Fibroblast of lung (primary cell): ENCODE measurements at regions not wholly inside any gene's neighbourhood (a gene's known extent, or its start where the extent isn't known, plus 50 kb on each side); places are given as distances from the start of the nearest gene placed in this dataset.

Experiments used
- DNase-seq, 2 donors: peaks; one replicate each; pipeline versions ENCODE4 v3.0.0 to v3.0.0-alpha.2; 2010; ENCODE audit warnings: low read depth in 2 of 2
- H2AFZ ChIP-seq: 2 replicates; pipeline ENCODE4 v1.5.1; 2012; ENCODE audit warnings: low read length, control low read depth, inconsistent platforms
- H3K27ac ChIP-seq: 2 replicates; pipeline ENCODE4 v1.5.1; 2011; ENCODE audit warnings: low read length, control low read depth; ENCODE audit not compliant: insufficient read depth
- H3K27me3 ChIP-seq: 2 replicates; pipeline ENCODE4 v1.5.1; 2011; ENCODE audit warnings: mild to moderate bottlenecking, low read length; ENCODE audit not compliant: control insufficient read depth, insufficient read depth
- H3K36me3 ChIP-seq: 2 replicates; pipeline ENCODE4 v1.5.1; 2011; ENCODE audit warnings: low read length; ENCODE audit not compliant: control insufficient read depth, insufficient read depth
- H3K4me1 ChIP-seq: 2 replicates; pipeline ENCODE4 v1.5.1; 2011; ENCODE audit warnings: low read length; ENCODE audit not compliant: control insufficient read depth, insufficient read depth; ENCODE audit errors: extremely low read depth
- H3K4me2 ChIP-seq: 2 replicates; pipeline ENCODE4 v1.5.1; 2011; ENCODE audit warnings: low read length, control low read depth; ENCODE audit not compliant: insufficient read depth; ENCODE audit errors: extremely low read depth
- H3K4me3 ChIP-seq, 4 experiments: fragments of 200-600 bp in 1 of 4; sonication (generic) in 1 of 4; replicated peaks in 1 of 4; 2 replicates each; pipeline ENCODE4 v1.5.1; 2011 to 2016; ENCODE audit warnings: low read length in 4 of 4, low read depth in 3 of 4, mild to moderate bottlenecking in 3 of 4, control low read depth in 2 of 4, inconsistent platforms in 1 of 4, mixed read lengths in 1 of 4; ENCODE audit not compliant: insufficient read depth in 1 of 4; ENCODE audit errors: control extremely low read depth in 1 of 4
- H3K79me2 ChIP-seq: 2 replicates; pipeline ENCODE4 v1.5.1; 2012; ENCODE audit warnings: mild to moderate bottlenecking, low read length, inconsistent platforms; ENCODE audit not compliant: control insufficient read depth, insufficient read depth
- H3K9ac ChIP-seq: 2 replicates; pipeline ENCODE4 v1.5.1; 2011; ENCODE audit warnings: mild to moderate bottlenecking, low read length, control low read depth; ENCODE audit not compliant: insufficient read depth
- H3K9me3 ChIP-seq: 2 replicates; pipeline ENCODE4 v1.5.1; 2012; ENCODE audit warnings: low read depth, low read length; ENCODE audit not compliant: control insufficient read depth, insufficient read depth
- H4K20me1 ChIP-seq: 2 replicates; pipeline ENCODE4 v1.5.1; 2011; ENCODE audit warnings: low read length; ENCODE audit not compliant: control insufficient read depth, insufficient read depth; ENCODE audit errors: extremely low read depth
- EZH2 ChIP-seq: IDR thresholded peaks from 2 replicates; pipeline ENCODE4 v1.5.1; 2012; ENCODE audit warnings: low read length, control low read depth, mild to moderate bottlenecking; ENCODE audit errors: missing control alignments
- TF ChIP-seq, protein P1 (sequence below), 2 donors: IDR thresholded peaks in 1 of 2; conservative IDR thresholded peaks in 1 of 2; 1 replicate in 1 of 2; 2 replicates in 1 of 2; pipeline ENCODE4 v1.5.1; 2011 to 2012; ENCODE audit warnings: low read length in 2 of 2, control low read depth in 1 of 2, inconsistent platforms in 1 of 2, low read depth in 1 of 2, mild to moderate bottlenecking in 1 of 2

DNA sequence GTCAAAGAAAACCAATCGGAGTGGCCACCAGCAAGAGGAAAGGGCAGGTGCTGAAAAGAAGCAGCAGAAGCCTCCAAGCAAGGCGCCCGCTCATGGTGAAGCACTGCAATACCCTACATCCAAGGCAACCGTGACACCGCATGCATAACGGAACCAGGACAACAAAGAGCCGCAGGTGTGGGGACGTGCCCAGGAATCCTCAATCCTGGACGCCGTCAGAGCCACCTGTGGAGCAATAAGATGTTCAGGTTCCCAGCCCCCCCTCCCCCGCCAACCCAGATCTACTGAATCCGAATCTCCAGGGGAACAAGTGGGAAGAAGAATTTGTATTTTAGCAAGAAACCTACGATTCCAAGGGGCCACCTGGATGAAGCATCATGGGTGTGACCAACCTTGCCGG, 70.8 kb downstream of the SHANK2 start:
- Histone ChIP-seq H3K27ac (no peak overlapping the region), H3K79me2 (no peaks in the 10 kb centered on the region), H3K27me3 (no peaks in the 10 kb centered on the region), H3K4me2 (no peak overlapping the region), H2AFZ (no peak overlapping the region), H3K9ac (no peak overlapping the region), H4K20me1 (no peaks in the 10 kb centered on the region), H3K36me3 (no peaks in the 10 kb centered on the region), H3K9me3 (no peaks in the 10 kb centered on the region), H3K4me1 (no peaks in the 10 kb centered on the region), H3K4me3 (no peak overlapping the region)
- TF ChIP-seq, protein P1, sequence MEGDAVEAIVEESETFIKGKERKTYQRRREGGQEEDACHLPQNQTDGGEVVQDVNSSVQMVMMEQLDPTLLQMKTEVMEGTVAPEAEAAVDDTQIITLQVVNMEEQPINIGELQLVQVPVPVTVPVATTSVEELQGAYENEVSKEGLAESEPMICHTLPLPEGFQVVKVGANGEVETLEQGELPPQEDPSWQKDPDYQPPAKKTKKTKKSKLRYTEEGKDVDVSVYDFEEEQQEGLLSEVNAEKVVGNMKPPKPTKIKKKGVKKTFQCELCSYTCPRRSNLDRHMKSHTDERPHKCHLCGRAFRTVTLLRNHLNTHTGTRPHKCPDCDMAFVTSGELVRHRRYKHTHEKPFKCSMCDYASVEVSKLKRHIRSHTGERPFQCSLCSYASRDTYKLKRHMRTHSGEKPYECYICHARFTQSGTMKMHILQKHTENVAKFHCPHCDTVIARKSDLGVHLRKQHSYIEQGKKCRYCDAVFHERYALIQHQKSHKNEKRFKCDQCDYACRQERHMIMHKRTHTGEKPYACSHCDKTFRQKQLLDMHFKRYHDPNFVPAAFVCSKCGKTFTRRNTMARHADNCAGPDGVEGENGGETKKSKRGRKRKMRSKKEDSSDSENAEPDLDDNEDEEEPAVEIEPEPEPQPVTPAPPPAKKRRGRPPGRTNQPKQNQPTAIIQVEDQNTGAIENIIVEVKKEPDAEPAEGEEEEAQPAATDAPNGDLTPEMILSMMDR (conservative IDR thresholded peaks at IDR 0.05 in 1 of 2, IDR thresholded peaks at IDR 0.05 in 1 of 2; ENCODE audit: low read depth in 1 of 2, low read length in 2 of 2), result no peak
- TF ChIP-seq EZH2, result no peak
- no peak for DNase-seq

DNA sequence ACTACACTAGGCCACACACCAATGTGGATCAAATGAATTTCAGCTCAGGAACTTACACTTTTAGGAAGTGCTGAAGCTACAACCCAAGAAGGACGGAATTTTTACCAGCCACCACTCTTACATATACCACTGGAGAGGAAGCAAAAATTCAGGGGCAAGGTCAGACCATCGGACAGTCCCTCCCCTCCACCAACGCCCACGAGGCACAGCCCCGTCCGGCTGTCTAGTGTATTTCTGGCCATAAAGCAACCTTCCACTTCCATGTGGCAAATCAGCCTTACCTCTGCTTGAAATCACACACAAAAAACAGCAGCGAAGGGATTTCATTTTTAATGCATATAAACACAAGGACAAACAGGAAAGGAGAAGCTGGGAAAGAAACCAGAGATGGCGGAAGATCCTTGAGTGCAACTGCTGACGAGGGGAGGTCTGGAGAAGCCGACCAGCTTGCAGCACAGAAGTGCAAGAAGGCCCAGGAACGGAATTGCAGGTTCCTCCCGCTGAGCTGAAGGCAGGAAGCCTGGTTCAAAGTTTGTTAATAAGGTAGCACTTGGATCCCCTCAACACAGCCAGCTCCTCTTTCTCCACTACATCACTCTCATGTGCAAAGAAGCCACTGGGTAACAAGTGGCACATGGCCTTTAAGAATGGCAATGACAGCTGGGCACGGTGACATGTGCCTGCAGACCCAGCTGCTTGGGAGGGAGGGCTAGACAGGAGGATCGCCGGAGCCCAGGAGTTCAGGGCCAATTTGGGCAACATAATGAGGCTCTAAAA, 71.5 kb downstream of the SHANK2 start:
- Histone ChIP-seq H3K4me2 (no peak overlapping the region), H3K79me2 (no peaks in the 10 kb centered on the region), H3K4me3 (no peak overlapping the region), H3K27me3 (no peaks in the 10 kb centered on the region), H3K4me1 (no peaks in the 10 kb centered on the region), H3K27ac (no peak overlapping the region), H3K36me3 (no peaks in the 10 kb centered on the region), H2AFZ (no peak overlapping the region), H4K20me1 (no peaks in the 10 kb centered on the region), H3K9ac (no peak overlapping the region), H3K9me3 (no peaks in the 10 kb centered on the region)
- no peak for TF ChIP-seq EZH2
- TF ChIP-seq, protein P1 (conservative IDR thresholded peaks at IDR 0.05 in 1 of 2, IDR thresholded peaks at IDR 0.05 in 1 of 2; ENCODE audit: low read depth in 1 of 2, low read length in 2 of 2), result no peak
- no peak for DNase-seq

DNA sequence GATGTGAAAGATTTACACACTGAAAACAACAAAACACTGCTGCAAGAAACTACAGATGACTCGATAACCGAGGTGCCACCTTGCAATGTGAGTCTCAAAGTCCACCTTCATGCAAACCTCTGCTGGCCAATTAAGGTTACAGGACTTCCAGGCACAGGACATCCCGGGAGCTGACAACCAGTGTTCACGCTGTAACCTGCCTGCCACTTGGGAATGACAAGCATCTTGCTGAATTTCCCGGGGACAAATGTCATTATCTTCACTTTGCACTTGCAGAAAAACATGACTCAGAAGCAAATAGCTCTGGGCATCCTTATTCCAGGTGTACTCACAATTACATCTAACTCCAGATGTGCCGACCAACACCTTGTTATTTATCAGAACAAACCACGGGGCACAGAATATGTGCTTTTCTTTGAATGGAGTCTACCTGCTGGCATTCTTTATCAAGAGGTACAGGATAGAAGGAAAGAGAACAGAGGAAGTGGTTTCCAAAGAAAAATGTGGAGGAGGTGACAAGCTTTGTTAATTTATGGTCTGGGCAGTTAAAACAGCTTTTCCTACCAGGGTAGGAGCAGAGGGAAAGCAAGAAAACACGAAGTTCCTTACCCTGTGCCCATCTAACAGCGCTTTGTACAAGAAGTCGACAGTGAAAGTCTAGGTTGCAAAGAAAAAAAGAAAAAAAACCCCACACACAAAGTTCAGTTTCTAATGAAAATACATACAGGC, 72.3 kb downstream of the SHANK2 start:
- H4K20me1 ChIP-seq, result no peaks in the 10 kb centered on the region
- H3K4me3 ChIP-seq, result no peak overlapping the region
- H3K4me1 ChIP-seq, result no peaks in the 10 kb centered on the region
- H3K27me3 ChIP-seq, result no peaks in the 10 kb centered on the region
- H3K9ac ChIP-seq, result no peak overlapping the region
- no peaks in the 10 kb centered on the region for H3K36me3 ChIP-seq
- no peak for TF ChIP-seq EZH2
- TF ChIP-seq, protein P1 (conservative IDR thresholded peaks at IDR 0.05 in 1 of 2, IDR thresholded peaks at IDR 0.05 in 1 of 2; ENCODE audit: low read depth in 1 of 2, low read length in 2 of 2), result no peak
- H3K9me3 ChIP-seq, result no peaks in the 10 kb centered on the region
- H3K79me2 ChIP-seq, result no peaks in the 10 kb centered on the region
- no peak overlapping the region for H3K27ac ChIP-seq
- H2AFZ ChIP-seq, result no peak overlapping the region
- no peak overlapping the region for H3K4me2 ChIP-seq
- DNase-seq, result no peak
